Fibroblast of the aortic adventitia (primary cell): ENCODE measurements at regions not wholly inside any gene's neighbourhood (a gene's known extent, or its start where the extent isn't known, plus 50 kb on each side); places are given as distances from the start of the nearest gene placed in this dataset.

ENCODE experiments used
- DNase-seq: peaks from one replicate; pipeline ENCODE4 v3.0.0-alpha.2; 2010; ENCODE audit warnings: low read depth
- H3K4me3 ChIP-seq: 2 replicates; pipeline ENCODE4 v1.5.1; 2011; ENCODE audit warnings: low read depth, mild to moderate bottlenecking, control low read depth, low read length, moderate library complexity
- CTCF ChIP-seq: IDR thresholded peaks from 2 replicates; pipeline ENCODE4 v1.5.1; 2011; ENCODE audit warnings: mild to moderate bottlenecking, low read length, control low read depth, inconsistent platforms; ENCODE audit not compliant: insufficient read depth

GRCh38 chr14:58705066-58705465, 67.3 kb downstream of the DACT1 start:
- DNase-seq, result peak; percentile 37
- TF ChIP-seq CTCF, result no peak
- no peak overlapping the region for H3K4me3 ChIP-seq

- H3K4me3 ChIP-seq, result no peak overlapping the region
- no peak for TF ChIP-seq CTCF
- no peak for DNase-seq
These were observed 70.2 kb downstream of the DACT1 start for GRCh38 chr14:58707949-58708348.

GRCh38 chr14:58709949-58710348, 72.2 kb downstream of the DACT1 start:
- DNase-seq, result no peak
- H3K4me3 ChIP-seq, result no peak overlapping the region

GRCh38 chr14:58711382-58711781, 73.6 kb downstream of the DACT1 start:
- no peak for TF ChIP-seq CTCF
- H3K4me3 ChIP-seq, result no peak overlapping the region
- DNase-seq, result no peak

More at GRCh38 chr14:58709949-58710348, 72.2 kb downstream of the DACT1 start:
- TF ChIP-seq CTCF, result no peak

- H3K4me3 ChIP-seq, result no peak overlapping the region
- DNase-seq, result no peak
- no peak for TF ChIP-seq CTCF
These were observed 74.6 kb downstream of the DACT1 start for GRCh38 chr14:58712357-58712756.

- no peak for DNase-seq
- TF ChIP-seq CTCF, result no peak
- H3K4me3 ChIP-seq, result no peak overlapping the region
These were observed 75.9 kb downstream of the DACT1 start for GRCh38 chr14:58713677-58714076.

- TF ChIP-seq CTCF, result no peak
- DNase-seq, result no peak
- H3K4me3 ChIP-seq, result peak overlapping the region; percentile 10
These were observed 78.9 kb downstream of the DACT1 start for GRCh38 chr14:58716706-58717105.
